ENCODE measurements at regions not wholly inside any gene's neighbourhood (a gene's known extent, or its start where the extent isn't known, plus 50 kb on each side); places are given as distances from the start of the nearest gene placed in this dataset.

DNA sequence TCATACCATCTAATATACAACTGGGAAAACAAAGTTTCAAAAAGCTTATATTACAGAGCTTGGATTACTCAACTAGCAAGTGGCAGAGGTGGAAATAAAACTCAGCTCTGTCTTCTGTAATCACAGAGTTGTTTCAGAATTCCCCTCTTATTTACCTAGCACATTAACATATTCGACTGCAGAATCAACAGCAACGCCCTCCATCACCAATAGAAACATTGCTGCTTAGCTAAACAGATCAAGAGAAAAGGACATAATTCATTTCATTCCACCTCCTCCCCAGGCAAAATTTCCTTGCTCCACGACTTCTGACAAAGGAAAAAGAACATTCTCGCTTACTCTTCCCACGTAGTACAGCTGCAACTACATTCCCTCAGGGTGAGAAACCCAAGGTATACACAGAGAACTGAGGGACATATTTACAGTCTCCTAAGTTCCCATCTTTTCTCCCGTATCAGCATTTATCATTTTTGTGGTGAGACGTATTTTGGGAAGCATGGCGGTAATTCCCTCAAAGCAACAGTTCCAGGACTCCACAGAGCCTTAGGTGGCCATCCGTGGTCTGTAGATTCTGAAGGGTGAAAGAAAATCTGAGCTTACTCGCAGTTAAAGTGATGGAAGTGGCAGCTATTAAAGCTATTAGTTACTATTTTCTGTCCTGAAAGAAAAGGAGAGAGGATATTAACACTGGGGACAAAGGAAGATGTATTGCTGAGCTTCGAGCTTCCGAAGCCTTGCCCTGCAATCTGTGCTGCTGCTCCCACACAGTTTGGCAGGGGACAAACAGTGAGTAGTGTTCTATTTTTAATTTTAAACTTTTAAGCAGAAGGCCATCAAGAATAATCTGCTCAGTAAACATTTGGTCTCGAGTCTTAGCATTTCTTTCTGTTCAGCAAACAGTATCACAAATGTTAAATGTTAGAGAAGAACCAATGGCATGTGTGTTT, 1296.2 kb downstream of the CDH8 start:
- Mint-ChIP-seq H3K4me3 (no peak overlapping the region), H3K27me3 (ENCODE audit: low read depth in 3 of 3) (no peaks in the 10 kb centered on the region), H3K27ac (no peak overlapping the region), H3K9me3 (peaks cover 5 to 69% (median 25%) of the 10 kb centered on the region in 6 donors), H3K4me1 (no peaks in the 10 kb centered on the region), H3K36me3 (peaks cover 0 to 5% (median 0%) of the 10 kb centered on the region in 3 donors)
- no peak for DNase-seq

DNA sequence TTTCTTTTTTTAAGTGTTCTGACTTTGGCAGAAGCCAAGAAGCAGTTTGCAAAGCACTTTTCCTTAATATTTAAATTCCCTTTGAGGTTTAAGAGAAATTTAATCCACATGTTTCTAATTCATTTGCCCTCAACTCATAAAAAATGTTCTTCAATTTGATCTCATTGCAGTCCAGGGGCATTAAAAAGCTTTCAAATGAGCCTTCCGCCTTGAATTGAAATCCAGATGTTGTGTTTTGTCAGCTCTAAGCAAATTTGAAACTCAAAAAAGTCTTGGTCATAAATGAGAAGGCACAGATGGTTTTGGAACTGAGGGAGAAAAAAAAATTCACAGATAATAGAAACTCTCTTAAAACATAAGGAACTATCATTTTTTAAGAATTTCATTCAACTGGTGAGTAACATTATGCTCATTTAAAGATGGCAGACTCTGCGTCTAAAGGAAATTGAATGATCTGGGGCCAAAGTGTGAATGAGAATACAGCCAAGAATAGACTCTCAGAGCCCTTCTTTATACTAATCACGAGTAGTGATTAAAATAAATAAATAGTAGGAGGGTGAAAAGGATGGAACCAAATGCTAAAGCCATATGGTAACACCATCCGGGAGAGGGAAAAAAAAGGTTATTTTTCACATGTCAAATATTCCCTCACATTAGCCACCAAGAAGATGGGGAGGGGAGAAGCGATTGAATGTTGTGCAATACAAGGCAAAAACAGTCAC, 1304.7 kb downstream of the CDH8 start:
- DNase-seq, result no peak
- Mint-ChIP-seq H3K4me1 (no peaks in the 10 kb centered on the region), H3K27me3 (ENCODE audit: low read depth in 3 of 3) (peaks cover 0 to 2% (median 0%) of the 10 kb centered on the region in 3 donors), H3K4me3 (no peak overlapping the region), H3K9me3 (peaks cover 9 to 61% (median 34%) of the 10 kb centered on the region in 6 donors), H3K27ac (no peak overlapping the region), H3K36me3 (no peaks in the 10 kb centered on the region)

DNA sequence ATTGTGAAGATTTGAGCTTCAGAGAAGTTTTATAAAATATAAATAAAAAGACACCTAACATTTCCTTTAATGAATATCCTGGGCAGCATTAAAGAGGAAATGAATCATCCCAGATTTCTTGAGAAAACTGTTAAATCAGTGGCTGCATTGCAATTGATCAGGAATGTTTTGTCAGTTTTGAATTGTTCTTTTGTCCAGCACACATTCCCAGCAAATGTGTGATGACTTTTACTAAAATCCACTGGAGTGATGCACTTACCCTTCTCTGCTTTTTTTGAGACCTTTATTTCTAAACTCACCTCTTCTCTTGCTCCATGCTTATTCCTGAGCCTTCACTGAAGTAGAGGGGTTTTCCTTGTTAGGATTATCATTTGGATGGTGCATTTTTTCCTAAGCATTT, 1307.2 kb downstream of the CDH8 start:
- H3K9me3 Mint-ChIP-seq, result peaks cover 7 to 53% (median 28%) of the 10 kb centered on the region in 6 donors
- no peaks in the 10 kb centered on the region for H3K36me3 Mint-ChIP-seq
- H3K27me3 Mint-ChIP-seq (ENCODE audit: low read depth in 3 of 3), result peaks cover 0 to 2% (median 0%) of the 10 kb centered on the region in 3 donors
- no peaks in the 10 kb centered on the region for H3K4me1 Mint-ChIP-seq
- no peak for DNase-seq
- H3K27ac Mint-ChIP-seq, result no peak overlapping the region
- H3K4me3 Mint-ChIP-seq, result no peak overlapping the region

DNA sequence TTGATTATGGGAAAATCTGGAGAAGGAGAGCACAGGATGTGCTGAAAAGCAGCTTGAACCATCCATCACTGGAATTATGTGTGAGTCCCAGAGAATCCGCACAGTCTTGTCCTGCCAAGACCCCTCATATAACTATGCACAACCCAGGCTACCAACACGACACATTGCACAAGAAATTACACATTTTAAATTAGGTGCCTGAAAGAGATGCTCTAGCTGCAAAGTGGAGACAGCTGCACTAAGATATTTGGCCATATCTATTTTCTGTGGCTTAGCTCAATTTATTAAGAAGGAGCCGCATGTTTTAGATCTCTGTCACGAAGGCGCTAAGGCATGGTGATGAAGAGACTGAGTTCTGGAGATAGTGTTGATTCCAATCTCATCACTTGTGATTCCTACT, 1308.4 kb downstream of the CDH8 start:
- Mint-ChIP-seq H3K9me3 (peaks cover 10 to 54% (median 34%) of the 10 kb centered on the region in 6 donors), H3K27ac (no peak overlapping the region), H3K4me1 (no peaks in the 10 kb centered on the region), H3K4me3 (no peak overlapping the region), H3K27me3 (ENCODE audit: low read depth in 3 of 3) (peaks cover 0 to 2% (median 1%) of the 10 kb centered on the region in 3 donors), H3K36me3 (no peaks in the 10 kb centered on the region)
- DNase-seq, result no peak

DNA sequence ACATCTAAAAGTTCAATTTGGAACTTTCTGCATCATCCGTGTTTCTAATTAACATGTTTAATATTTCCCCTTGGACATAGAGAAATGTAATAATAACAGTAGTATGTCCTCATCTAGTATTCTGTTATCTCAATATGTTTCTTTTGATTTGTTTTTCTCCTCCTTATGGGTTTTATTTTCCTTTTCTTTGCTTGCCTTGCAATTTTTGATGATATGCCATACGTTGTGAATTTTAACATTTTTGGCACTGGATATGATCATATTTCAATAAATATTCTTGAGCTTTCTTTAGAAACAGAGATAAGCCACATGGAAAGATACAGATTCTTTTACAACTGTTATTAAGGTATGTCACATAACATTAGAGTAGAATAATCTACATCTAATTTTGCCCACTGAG, 1316.2 kb downstream of the CDH8 start:
- H3K4me1 Mint-ChIP-seq, result no peaks in the 10 kb centered on the region
- H3K27me3 Mint-ChIP-seq (ENCODE audit: low read depth in 3 of 3), result peaks cover 0 to 3% (median 0%) of the 10 kb centered on the region in 3 donors
- H3K4me3 Mint-ChIP-seq, result no peak overlapping the region
- no peak for DNase-seq
- H3K9me3 Mint-ChIP-seq, result peaks cover 6 to 58% (median 27%) of the 10 kb centered on the region in 6 donors
- H3K36me3 Mint-ChIP-seq, result no peaks in the 10 kb centered on the region
- H3K27ac Mint-ChIP-seq, result no peak overlapping the region

DNA sequence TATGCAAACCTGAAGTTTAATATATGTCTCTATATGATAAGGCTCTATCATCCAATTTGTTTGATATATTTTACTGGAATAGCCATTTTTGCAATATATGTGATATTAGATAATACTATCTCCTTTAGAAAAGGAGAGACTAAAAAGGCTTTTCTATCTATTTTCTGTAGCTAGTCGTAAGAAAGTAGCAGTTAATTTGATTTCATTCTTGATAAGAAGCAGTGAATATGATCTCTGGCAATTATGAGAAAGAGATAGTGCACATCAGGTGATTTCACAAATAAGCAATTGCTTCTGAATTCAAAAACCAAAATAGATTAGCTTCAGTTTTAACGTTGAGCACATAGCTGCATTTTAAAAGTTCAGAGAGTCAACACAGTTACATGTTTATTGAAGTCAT, 1318.4 kb downstream of the CDH8 start:
- Mint-ChIP-seq H3K4me3 (no peak overlapping the region), H3K36me3 (no peaks in the 10 kb centered on the region), H3K27me3 (ENCODE audit: low read depth in 3 of 3) (peaks cover 0 to 2% (median 0%) of the 10 kb centered on the region in 3 donors), H3K27ac (no peak overlapping the region), H3K9me3 (peaks cover 7 to 55% (median 24%) of the 10 kb centered on the region in 6 donors), H3K4me1 (no peaks in the 10 kb centered on the region)
- no peak for DNase-seq

DNA sequence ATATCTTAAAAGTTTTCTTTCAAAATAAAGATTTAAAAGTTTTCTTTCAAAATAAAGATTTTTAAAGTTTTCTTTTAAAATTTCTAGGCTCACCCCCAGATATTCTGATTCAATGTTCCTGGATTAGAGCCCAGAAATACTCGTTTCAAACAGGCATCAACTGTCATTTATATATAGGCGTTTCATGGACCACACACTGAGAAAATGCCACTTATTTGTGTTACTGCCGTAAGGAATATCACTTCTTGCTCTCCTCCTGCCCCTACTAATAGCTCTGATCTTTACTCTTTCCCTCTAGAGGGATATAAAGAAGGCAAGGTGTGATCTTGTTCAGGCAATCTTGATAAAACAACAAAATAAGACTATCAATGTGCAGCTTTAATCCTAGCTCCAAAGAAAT, 1324.1 kb downstream of the CDH8 start:
- Mint-ChIP-seq H3K4me3 (no peak overlapping the region), H3K27me3 (ENCODE audit: low read depth in 3 of 3) (no peaks in the 10 kb centered on the region), H3K36me3 (no peaks in the 10 kb centered on the region), H3K4me1 (no peaks in the 10 kb centered on the region), H3K27ac (no peak overlapping the region), H3K9me3 (peaks cover 7 to 58% (median 25%) of the 10 kb centered on the region in 6 donors)
- DNase-seq, result no peak

DNA sequence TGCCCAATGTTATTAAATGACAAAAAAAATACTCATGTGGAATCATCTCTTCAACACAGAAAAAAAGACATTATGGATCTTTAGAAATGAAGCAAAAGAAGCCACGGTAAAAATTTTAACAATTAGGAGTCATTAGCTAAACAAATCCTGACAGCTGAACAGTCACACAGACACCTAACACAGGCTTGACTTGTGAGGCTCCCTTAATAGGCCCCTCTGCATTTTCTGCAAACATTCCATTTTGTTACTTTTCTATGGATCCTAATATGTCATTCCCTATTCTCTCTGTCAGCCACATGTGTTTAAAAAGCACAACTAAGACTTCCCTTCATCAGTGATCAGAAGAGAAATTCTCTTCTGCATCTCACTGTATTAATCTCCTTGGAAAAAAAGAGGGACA, 1331.5 kb downstream of the CDH8 start:
- H3K27me3 Mint-ChIP-seq (ENCODE audit: low read depth in 3 of 3), result no peaks in the 10 kb centered on the region

DNA sequence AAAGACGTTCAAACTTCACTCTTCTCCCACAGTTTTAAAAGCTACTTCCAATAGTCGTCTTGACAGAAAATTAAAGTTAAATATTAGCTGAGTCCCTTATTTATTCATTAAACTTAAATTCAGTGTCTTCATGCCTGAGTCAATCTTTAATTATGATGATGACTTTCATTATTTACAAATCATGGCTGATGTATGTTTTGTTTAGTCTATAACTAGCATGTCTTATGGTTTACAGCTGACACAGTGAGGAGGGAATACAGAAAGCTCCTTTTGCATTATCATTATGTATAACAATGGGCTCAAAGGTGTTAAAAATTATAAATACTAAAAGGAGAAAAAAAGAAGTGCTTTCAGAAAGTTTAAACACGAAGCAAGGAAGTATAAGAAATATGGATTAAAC, 1333.1 kb downstream of the CDH8 start:
- Mint-ChIP-seq H3K4me3 (no peak overlapping the region), H3K9me3 (peaks cover 5 to 38% (median 20%) of the 10 kb centered on the region in 6 donors), H3K27ac (no peak overlapping the region), H3K36me3 (no peaks in the 10 kb centered on the region), H3K27me3 (ENCODE audit: low read depth in 3 of 3) (no peaks in the 10 kb centered on the region), H3K4me1 (no peaks in the 10 kb centered on the region)
- no peak for DNase-seq

More for the DNA sequence above, 1331.5 kb downstream of the CDH8 start:
- no peaks in the 10 kb centered on the region for H3K36me3 Mint-ChIP-seq
- H3K27ac Mint-ChIP-seq, result no peak overlapping the region
- DNase-seq, result no peak
- H3K4me3 Mint-ChIP-seq, result no peak overlapping the region
- H3K9me3 Mint-ChIP-seq, result peaks cover 4 to 38% (median 20%) of the 10 kb centered on the region in 6 donors
- no peaks in the 10 kb centered on the region for H3K4me1 Mint-ChIP-seq

DNA sequence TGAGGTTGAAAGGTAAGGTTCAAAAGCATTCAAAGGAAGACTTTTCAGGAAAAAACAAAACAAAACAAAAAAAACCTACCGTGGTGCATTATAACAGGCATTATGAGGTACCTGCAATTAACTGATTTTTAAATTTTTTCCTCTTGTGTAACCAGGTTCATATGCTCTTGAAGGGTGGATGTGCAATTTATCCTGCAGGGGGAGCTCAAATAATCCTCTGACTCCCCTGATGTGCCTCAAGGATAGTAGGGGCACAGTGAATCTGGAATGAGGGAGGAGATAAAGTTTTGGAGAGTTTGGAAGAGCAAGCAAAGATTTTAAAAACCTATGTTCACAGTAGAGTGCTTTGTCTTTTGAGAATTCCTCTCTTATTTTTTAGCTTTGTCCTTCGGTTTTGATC, 1349.4 kb downstream of the CDH8 start:
- Mint-ChIP-seq H3K27me3 (ENCODE audit: low read depth in 3 of 3) (no peaks in the 10 kb centered on the region), H3K4me1 (no peaks in the 10 kb centered on the region), H3K4me3 (no peak overlapping the region), H3K9me3 (peaks cover 4 to 64% (median 20%) of the 10 kb centered on the region in 6 donors), H3K36me3 (peaks cover 0 to 2% (median 0%) of the 10 kb centered on the region in 3 donors), H3K27ac (no peak overlapping the region)
- no peak for DNase-seq

DNA sequence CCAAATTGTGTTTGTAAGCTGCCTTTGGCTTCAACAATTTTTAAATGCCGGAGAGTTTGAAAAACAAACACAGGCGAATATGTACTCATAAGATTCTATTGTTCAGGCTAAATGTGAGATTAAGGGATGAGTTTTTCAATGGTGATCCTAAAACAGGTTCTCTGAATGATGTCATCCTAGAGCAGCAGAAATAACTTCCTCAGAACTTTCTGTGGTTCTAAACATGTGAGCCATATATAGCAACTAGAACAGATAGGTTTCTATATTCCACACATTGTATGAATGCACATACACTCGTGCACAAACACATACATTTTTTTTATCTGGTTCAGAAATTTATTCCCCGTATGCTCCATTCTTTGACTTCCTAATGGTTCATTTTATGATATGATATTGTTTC, 1352.2 kb downstream of the CDH8 start:
- Mint-ChIP-seq H3K9me3 (peaks cover 5 to 60% (median 26%) of the 10 kb centered on the region in 6 donors), H3K4me1 (no peaks in the 10 kb centered on the region), H3K27me3 (ENCODE audit: low read depth in 3 of 3) (no peaks in the 10 kb centered on the region), H3K27ac (no peak overlapping the region), H3K4me3 (no peak overlapping the region), H3K36me3 (peaks cover 0 to 2% (median 0%) of the 10 kb centered on the region in 3 donors)
- no peak for DNase-seq

DNA sequence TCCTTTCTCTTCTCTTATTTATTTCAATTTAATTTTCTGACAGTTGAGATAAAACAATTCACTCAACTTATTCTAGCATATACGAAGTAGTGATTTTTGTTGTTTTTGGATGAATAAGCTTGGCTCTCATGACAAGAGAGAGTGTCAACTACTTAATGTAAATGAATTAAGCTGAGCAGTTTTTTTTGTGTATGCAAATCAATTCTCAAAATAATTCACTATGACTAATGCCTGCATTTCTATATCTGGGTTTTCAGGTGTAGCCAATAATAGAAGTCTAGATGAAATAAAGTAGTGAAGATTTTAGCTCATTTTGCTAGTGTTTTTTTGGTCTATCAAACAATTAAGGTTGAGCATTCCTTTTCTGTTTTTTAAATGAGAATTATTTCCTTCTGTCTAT, 1354.0 kb downstream of the CDH8 start:
- H3K27ac Mint-ChIP-seq, result no peak overlapping the region
- no peaks in the 10 kb centered on the region for H3K27me3 Mint-ChIP-seq (ENCODE audit: low read depth in 3 of 3)
- no peaks in the 10 kb centered on the region for H3K4me1 Mint-ChIP-seq
- peaks cover 2 to 51% (median 26%) of the 10 kb centered on the region in 6 donors for H3K9me3 Mint-ChIP-seq
- peaks cover 0 to 2% (median 0%) of the 10 kb centered on the region in 3 donors for H3K36me3 Mint-ChIP-seq
- no peak for DNase-seq
- no peak overlapping the region for H3K4me3 Mint-ChIP-seq

DNA sequence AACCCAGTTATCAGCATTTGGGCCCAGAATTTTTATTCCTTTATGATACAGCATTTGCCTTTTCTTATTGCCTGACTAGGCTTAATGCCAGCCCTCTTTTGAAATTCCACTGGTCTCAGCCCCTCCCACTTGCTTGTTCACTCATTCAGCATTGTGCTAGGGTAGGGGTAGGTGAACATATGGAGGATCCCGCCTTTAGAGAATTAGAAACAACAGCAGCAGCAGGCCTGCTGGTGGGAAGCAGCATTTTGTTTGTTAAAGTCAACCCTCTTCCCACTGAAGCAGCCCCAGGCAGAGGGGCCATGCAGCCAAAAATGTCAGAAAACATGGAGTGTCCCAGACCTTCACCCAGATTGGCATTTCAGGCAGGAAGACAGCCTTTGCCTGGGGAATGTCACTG, 1355.2 kb downstream of the CDH8 start:
- H3K27ac Mint-ChIP-seq, result no peak overlapping the region
- no peaks in the 10 kb centered on the region for H3K4me1 Mint-ChIP-seq
- H3K4me3 Mint-ChIP-seq, result no peak overlapping the region
- H3K27me3 Mint-ChIP-seq (ENCODE audit: low read depth in 3 of 3), result no peaks in the 10 kb centered on the region
- peaks cover 2 to 39% (median 22%) of the 10 kb centered on the region in 6 donors for H3K9me3 Mint-ChIP-seq
- no peak for DNase-seq
- H3K36me3 Mint-ChIP-seq, result peaks cover 0 to under 1% (median 0%) of the 10 kb centered on the region in 3 donors

DNA sequence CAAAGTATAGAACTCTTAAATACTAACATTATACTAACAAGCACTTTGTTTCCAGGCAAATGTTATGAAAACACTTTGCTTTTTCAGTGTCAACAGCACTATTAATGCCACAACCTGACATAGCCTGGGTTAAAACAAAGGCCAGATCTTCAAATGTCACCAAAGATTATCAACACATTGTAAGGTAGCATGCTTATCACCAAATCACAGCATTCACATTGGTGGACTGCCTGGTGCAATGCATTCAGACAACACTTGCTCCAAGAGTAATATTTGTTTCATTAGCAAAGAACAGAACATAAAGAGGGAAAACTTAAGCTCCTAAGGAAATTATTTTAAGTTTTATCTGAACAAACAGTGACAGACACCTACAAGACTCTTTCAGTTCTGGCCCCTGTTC, 1361.2 kb downstream of the CDH8 start:
- no peak for DNase-seq
- H3K4me3 Mint-ChIP-seq, result no peak overlapping the region
- H3K27me3 Mint-ChIP-seq (ENCODE audit: low read depth in 3 of 3), result no peaks in the 10 kb centered on the region
- no peaks in the 10 kb centered on the region for H3K4me1 Mint-ChIP-seq
- no peaks in the 10 kb centered on the region for H3K36me3 Mint-ChIP-seq
- H3K9me3 Mint-ChIP-seq, result peaks cover 2 to 43% (median 13%) of the 10 kb centered on the region in 6 donors
- H3K27ac Mint-ChIP-seq, result no peak overlapping the region
